ENCODE measurements at regions not wholly inside any gene's neighbourhood (a gene's known extent, or its start where the extent isn't known, plus 50 kb on each side); places are given as distances from the start of the nearest gene placed in this dataset.

DNA sequence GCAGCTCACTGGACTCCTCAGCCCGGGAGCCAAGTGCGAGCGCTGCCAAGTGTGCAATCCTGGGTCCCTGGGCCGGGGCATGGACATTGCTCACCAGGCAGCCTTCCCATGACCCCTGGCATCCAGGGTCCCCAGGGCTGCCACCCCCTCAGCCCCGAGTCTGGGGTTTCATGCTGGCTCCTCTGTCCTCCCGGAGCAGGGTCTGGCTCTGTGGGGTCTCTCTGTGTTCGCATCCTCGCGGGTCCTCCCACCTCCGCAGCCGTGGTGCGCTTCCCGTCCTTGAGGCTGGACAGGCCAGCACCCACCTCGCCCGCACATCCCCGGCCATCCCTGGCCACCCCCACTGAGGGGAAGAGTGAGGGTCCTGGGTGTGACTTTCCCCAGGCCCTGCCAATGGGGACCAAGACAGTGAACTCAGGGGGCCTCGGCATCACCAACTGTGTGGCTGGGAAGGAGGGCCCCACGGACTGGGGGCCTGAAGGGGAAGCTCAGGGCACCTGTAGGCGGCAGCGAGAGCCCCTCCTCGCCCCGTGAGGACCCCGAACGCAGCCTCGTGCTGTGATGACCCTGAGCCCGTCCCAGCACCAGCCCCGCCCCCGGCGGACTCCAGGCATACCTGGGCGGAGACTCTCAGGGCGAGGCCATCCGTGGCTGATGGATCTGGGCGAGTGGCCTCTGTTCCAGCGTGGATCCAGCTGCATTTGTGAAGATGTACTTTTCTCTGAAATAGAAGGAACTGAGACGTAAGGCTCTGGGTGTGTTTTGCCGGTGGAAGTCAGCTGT lies 50.3 kb upstream of the CFAP46 start:
- Histone ChIP-seq H2BK120ac (ENCODE audit: insufficient read depth, low read length, poor library complexity) (no peak overlapping the region), H4K12ac (ENCODE audit: low read depth, low read length) (no peak overlapping the region), H3K4me2 (ENCODE audit: low read length) (no peak overlapping the region)

More for the DNA sequence above, 50.3 kb upstream of the CFAP46 start:
- H4K8ac ChIP-seq (ENCODE audit: low read depth, low read length): no peak overlapping the region
- no peak overlapping the region for H2AK5ac ChIP-seq (ENCODE audit: low read length)
- no peak overlapping the region for H2BK12ac ChIP-seq (ENCODE audit: low read length)
- H3K4ac ChIP-seq (ENCODE audit: low read depth, low read length): no peak overlapping the region
- no peak overlapping the region for H3K14ac ChIP-seq (ENCODE audit: low read length)
- no CpG with 5 or more reads among the region's 36 CpGs for WGBS (ENCODE audit: extremely low coverage, insufficient coverage, insufficient read length)
- no peak overlapping the region for H3K9ac ChIP-seq (ENCODE audit: low read length)
- no peak overlapping the region for H2AFZ ChIP-seq (ENCODE audit: insufficient read depth, low read length, poor library complexity)
- H3K27ac ChIP-seq (ENCODE audit: low read depth, low read length): no peak overlapping the region
- H3K9me3 ChIP-seq (ENCODE audit: insufficient read depth, low read depth, low read length): peaks cover 3% of the 10 kb centered on the region
- H3K79me2 ChIP-seq (ENCODE audit: control insufficient read depth, insufficient read depth, low read length, poor library complexity): no peaks in the 10 kb centered on the region
- no peak overlapping the region for H3K18ac ChIP-seq (ENCODE audit: low read length)
- H3K79me1 ChIP-seq (ENCODE audit: low read length): no peaks in the 10 kb centered on the region
- H3K23ac ChIP-seq (ENCODE audit: low read length): no peak overlapping the region
- peaks cover 0 to 3% of the 10 kb centered on the region in 2 experiments for H3K4me1 ChIP-seq (ENCODE audit: control insufficient read depth in 1 of 2, insufficient read depth in 2 of 2, low read length in 2 of 2)
- H3K4me3 ChIP-seq (ENCODE audit: low read depth, low read length): no peak overlapping the region
- no peak overlapping the region for H2BK5ac ChIP-seq (ENCODE audit: low read depth, low read length, poor library complexity)
- no peaks in the 10 kb centered on the region for H3K36me3 ChIP-seq (ENCODE audit: control insufficient read depth in 1 of 2, insufficient read depth in 2 of 2, low read length in 2 of 2)
- no peaks in the 10 kb centered on the region for H3K27me3 ChIP-seq (ENCODE audit: insufficient read depth, low read length)
- no peak for DNase-seq
- H4K91ac ChIP-seq (ENCODE audit: low read depth, low read length): no peak overlapping the region

All from trophoblast cell (in vitro differentiated cells and primary cell).